GM23338 (cell line): ENCODE measurements at regions not wholly inside any gene's neighbourhood (a gene's known extent, or its start where the extent isn't known, plus 50 kb on each side); places are given as distances from the start of the nearest gene placed in this dataset.
"Not testable (repeated sequence)": the region's sequence is repeated elsewhere in the genome, so short reads cannot be mapped to it uniquely, and the experiment has no call there.

Experiments
- ATAC-seq: fragments of 200-7000 bp; cut with Tn5 transposase; 3 replicates; pipeline ENCODE4 v1.9.1; 2020
- DNase-seq: peaks from one replicate; pipeline ENCODE4 v3.0.0-alpha.2; 2015; ENCODE audit warnings: low spot score
- H2AFZ ChIP-seq: fragments of 200-600 bp; sonication (generic); 2 replicates; pipeline ENCODE4 v1.8.0; 2016; ENCODE audit warnings: antibody characterized with exemption, mild to moderate bottlenecking, moderate library complexity
- H3F3A ChIP-seq: fragments of 200-600 bp; sonication (generic); replicated peaks from 2 replicates; pipeline ENCODE4 v1.8.0; 2017; ENCODE audit warnings: antibody characterized with exemption, mixed run types, low read depth
- H3K27ac ChIP-seq: fragments of 200-600 bp; sonication (generic); 2 replicates; pipeline ENCODE4 v1.6.1; 2016; ENCODE audit warnings: low read depth
- H3K27me3 ChIP-seq: fragments of 200-600 bp; sonication (generic); 2 replicates; pipeline ENCODE4 v1.8.0; 2016; ENCODE audit warnings: mild to moderate bottlenecking, mixed run types, moderate library complexity; ENCODE audit not compliant: insufficient read depth
- H3K36me3 ChIP-seq: fragments of 200-600 bp; sonication (generic); 2 replicates; pipeline ENCODE4 v1.8.0; 2016; ENCODE audit warnings: mild to moderate bottlenecking; ENCODE audit not compliant: insufficient read depth
- H3K4me1 ChIP-seq: fragments of 200-600 bp; sonication (generic); 2 replicates; pipeline ENCODE4 v1.8.0; 2016; ENCODE audit warnings: mild to moderate bottlenecking, moderate library complexity; ENCODE audit not compliant: insufficient read depth
- H3K4me2 ChIP-seq: fragments of 200-600 bp; sonication (generic); 2 replicates; pipeline ENCODE4 v1.7.1; 2017; ENCODE audit warnings: mixed run types
- H3K4me3 ChIP-seq: fragments of 200-600 bp; sonication (generic); 2 replicates; pipeline ENCODE4 v1.6.1; 2016; ENCODE audit warnings: mixed run types
- H3K79me2 ChIP-seq: fragments of 200-600 bp; sonication (generic); replicated peaks from 2 replicates; pipeline ENCODE4 v1.8.0; 2017; ENCODE audit warnings: mild to moderate bottlenecking; ENCODE audit not compliant: insufficient read depth
- H3K9me2 ChIP-seq: fragments of 200-600 bp; sonication (generic); 2 replicates; pipeline ENCODE4 v1.8.0; 2017; ENCODE audit not compliant: insufficient read depth
- H4K20me1 ChIP-seq: fragments of 200-600 bp; sonication (generic); replicated peaks from 2 replicates; pipeline ENCODE4 v1.8.0; 2017; ENCODE audit warnings: mild to moderate bottlenecking; ENCODE audit not compliant: insufficient read depth
- H3K27ac Mint-ChIP-seq: 2 replicates; pipeline ENCODE4 v1.8.0; 2020; ENCODE audit warnings: inconsistent platforms, mild to moderate bottlenecking, moderate library complexity, mixed read lengths
- H3K27me3 Mint-ChIP-seq: 3 replicates; pipeline ENCODE4 v1.8.0; 2022; ENCODE audit warnings: low read depth, mild to moderate bottlenecking, moderate library complexity, mixed read lengths, inconsistent platforms; ENCODE audit not compliant: insufficient read depth, poor library complexity
- H3K36me3 Mint-ChIP-seq: 3 replicates; pipeline ENCODE4 v1.8.0; 2021; ENCODE audit warnings: low read depth, mild to moderate bottlenecking, inconsistent platforms, moderate library complexity, mixed read lengths
- H3K4me1 Mint-ChIP-seq: 3 replicates; pipeline ENCODE4 v1.8.0; 2020; ENCODE audit warnings: mild to moderate bottlenecking, inconsistent platforms, mixed read lengths
- H3K4me3 Mint-ChIP-seq: 3 replicates; pipeline ENCODE4 v1.8.0; 2021; ENCODE audit warnings: moderate library complexity, mild to moderate bottlenecking, inconsistent platforms, mixed read lengths
- H3K9me3 Mint-ChIP-seq: 3 replicates; pipeline ENCODE4 v1.8.0; 2020; ENCODE audit warnings: moderate library complexity, mild to moderate bottlenecking, inconsistent platforms, mixed read lengths
- CREB1 ChIP-seq: fragments of 250-450 bp; sonication (Bioruptor Pico); IDR thresholded peaks from 2 replicates; pipeline ENCODE4 v1.5.0; 2020; ENCODE audit warnings: low read depth, mild to moderate bottlenecking, moderate library complexity
- EZH2 ChIP-seq: fragments of 200-600 bp; sonication (generic); IDR thresholded peaks from one replicate; pipeline ENCODE4 v1.8.0; 2017; ENCODE audit warnings: antibody characterized with exemption, mild to moderate bottlenecking, low read depth; ENCODE audit not compliant: unreplicated experiment
- EZH2phosphoT487 ChIP-seq: fragments of 200-600 bp; sonication (generic); IDR thresholded peaks from one replicate; pipeline ENCODE4 v1.8.1; 2018; ENCODE audit warnings: antibody characterized with exemption; ENCODE audit not compliant: unreplicated experiment
- JUNB ChIP-seq: IDR thresholded peaks from one replicate; pipeline ENCODE4 v1.6.1; 2016; ENCODE audit warnings: antibody characterized with exemption; ENCODE audit not compliant: unreplicated experiment
- NANOG ChIP-seq: IDR thresholded peaks from 2 replicates; pipeline ENCODE4 v1.6.1; 2016; ENCODE audit warnings: antibody characterized with exemption, borderline replicate concordance
- POLR2AphosphoS5 ChIP-seq: IDR thresholded peaks from 2 replicates; pipeline ENCODE4 v1.6.1; 2016; ENCODE audit warnings: antibody characterized with exemption, low read depth
- STAT1 ChIP-seq: IDR thresholded peaks from one replicate; pipeline ENCODE4 v1.6.1; 2016; ENCODE audit warnings: antibody characterized with exemption; ENCODE audit not compliant: unreplicated experiment
- ZNF114 ChIP-seq: fragments of 250-450 bp; sonication (Bioruptor Pico); IDR thresholded peaks from 2 replicates; pipeline ENCODE4 v1.5.0; 2020; ENCODE audit warnings: mild to moderate bottlenecking, moderate library complexity
- ZNF331 ChIP-seq: fragments of 250-450 bp; sonication (Bioruptor Pico); IDR thresholded peaks from 2 replicates; pipeline ENCODE4 v1.5.0; 2020; ENCODE audit warnings: low read depth, mild to moderate bottlenecking, moderate library complexity
- TF ChIP-seq, protein P1 (sequence below): IDR thresholded peaks from 2 replicates; pipeline ENCODE4 v1.6.1; 2016; ENCODE audit warnings: antibody characterized with exemption
- TF ChIP-seq, protein P2 (sequence below), 2 experiments: fragments of 200-600 bp in 1 of 2; sonication (generic) in 1 of 2; conservative IDR thresholded peaks; 2 replicates each; pipeline versions ENCODE4 v1.5.1 to v1.6.1; 2016 to 2017; ENCODE audit warnings: antibody characterized with exemption in 2 of 2, low read depth in 2 of 2, mild to moderate bottlenecking in 2 of 2, moderate library complexity in 1 of 2
- TF ChIP-seq, protein P3 (sequence below): IDR thresholded peaks from one replicate; pipeline ENCODE4 v1.6.1; 2018; ENCODE audit warnings: antibody characterized with exemption; ENCODE audit not compliant: unreplicated experiment

DNA sequence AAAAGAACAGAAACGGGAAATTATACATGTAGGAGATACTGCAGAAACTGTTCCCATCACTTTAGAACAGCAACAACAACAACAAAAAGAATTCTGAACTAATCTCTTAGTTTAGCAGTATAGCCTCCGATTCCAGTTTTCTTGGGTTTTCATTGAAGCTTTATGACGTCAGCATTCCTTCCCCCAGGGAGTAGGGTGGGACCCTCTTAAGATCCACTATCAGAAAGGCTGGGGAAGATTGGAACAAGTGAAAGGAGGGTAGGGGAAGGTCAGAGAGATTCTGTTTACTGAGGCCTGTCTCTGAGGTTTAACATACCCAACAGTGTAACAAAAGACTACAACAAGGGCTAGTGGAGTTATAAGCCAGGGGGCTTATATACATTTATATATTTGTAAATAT, 121.4 kb upstream of the OLFM3 start (continued):
- TF ChIP-seq, protein P1, sequence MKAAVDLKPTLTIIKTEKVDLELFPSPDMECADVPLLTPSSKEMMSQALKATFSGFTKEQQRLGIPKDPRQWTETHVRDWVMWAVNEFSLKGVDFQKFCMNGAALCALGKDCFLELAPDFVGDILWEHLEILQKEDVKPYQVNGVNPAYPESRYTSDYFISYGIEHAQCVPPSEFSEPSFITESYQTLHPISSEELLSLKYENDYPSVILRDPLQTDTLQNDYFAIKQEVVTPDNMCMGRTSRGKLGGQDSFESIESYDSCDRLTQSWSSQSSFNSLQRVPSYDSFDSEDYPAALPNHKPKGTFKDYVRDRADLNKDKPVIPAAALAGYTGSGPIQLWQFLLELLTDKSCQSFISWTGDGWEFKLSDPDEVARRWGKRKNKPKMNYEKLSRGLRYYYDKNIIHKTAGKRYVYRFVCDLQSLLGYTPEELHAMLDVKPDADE: no peak
- no peak for TF ChIP-seq NANOG
- no peak for TF ChIP-seq JUNB

DNA sequence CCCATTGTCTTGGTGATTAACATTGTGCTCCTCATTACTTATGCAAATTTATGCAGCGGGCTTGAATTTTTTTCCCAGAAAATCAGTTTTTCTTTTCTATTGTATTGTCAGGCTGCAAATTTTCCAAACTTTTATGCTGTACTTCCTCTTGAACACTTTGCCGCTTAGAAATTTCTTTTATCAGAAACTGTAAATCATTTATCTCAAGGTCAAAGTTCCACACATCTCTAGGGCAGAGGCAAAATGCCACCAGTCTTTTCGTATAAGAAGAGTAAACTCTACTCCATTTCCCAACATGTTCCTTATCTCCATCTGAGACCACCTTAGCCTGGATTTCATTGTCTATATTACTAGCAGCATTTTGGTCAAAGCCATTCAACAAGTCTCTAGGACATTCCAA, 113.9 kb upstream of the OLFM3 start:
- Histone ChIP-seq H3K9me2 (no peaks in the 10 kb centered on the region), H3K27me3 (no peaks in the 10 kb centered on the region), H3K27ac (no peak overlapping the region), H3K4me2 (no peak overlapping the region), H3K79me2 (no peaks in the 10 kb centered on the region), H3K4me3 (no peak overlapping the region), H3K4me1 (peaks cover 26% of the 10 kb centered on the region), H3K36me3 (no peaks in the 10 kb centered on the region), H4K20me1 (no peaks in the 10 kb centered on the region), H3F3A (no peaks in the 10 kb centered on the region), H2AFZ (no peak overlapping the region)
- no peaks in the 10 kb centered on the region for H3K27me3 Mint-ChIP-seq
- H3K4me1 Mint-ChIP-seq: peaks cover 24% of the 10 kb centered on the region
- H3K27ac Mint-ChIP-seq: no peak overlapping the region
- peaks cover 28% of the 10 kb centered on the region; the same call in 2 of the 3 replicates for H3K9me3 Mint-ChIP-seq
- TF ChIP-seq POLR2AphosphoS5: no peak
- TF ChIP-seq, protein P2, sequence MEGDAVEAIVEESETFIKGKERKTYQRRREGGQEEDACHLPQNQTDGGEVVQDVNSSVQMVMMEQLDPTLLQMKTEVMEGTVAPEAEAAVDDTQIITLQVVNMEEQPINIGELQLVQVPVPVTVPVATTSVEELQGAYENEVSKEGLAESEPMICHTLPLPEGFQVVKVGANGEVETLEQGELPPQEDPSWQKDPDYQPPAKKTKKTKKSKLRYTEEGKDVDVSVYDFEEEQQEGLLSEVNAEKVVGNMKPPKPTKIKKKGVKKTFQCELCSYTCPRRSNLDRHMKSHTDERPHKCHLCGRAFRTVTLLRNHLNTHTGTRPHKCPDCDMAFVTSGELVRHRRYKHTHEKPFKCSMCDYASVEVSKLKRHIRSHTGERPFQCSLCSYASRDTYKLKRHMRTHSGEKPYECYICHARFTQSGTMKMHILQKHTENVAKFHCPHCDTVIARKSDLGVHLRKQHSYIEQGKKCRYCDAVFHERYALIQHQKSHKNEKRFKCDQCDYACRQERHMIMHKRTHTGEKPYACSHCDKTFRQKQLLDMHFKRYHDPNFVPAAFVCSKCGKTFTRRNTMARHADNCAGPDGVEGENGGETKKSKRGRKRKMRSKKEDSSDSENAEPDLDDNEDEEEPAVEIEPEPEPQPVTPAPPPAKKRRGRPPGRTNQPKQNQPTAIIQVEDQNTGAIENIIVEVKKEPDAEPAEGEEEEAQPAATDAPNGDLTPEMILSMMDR (conservative IDR thresholded peaks at IDR 0.05; ENCODE audit: low read depth in 2 of 2): no peak
- no peak for TF ChIP-seq ZNF114 (CRISPR knock-in tag)
- TF ChIP-seq, protein P1: no peak
- no peak for TF ChIP-seq STAT1
- TF ChIP-seq, protein P3, sequence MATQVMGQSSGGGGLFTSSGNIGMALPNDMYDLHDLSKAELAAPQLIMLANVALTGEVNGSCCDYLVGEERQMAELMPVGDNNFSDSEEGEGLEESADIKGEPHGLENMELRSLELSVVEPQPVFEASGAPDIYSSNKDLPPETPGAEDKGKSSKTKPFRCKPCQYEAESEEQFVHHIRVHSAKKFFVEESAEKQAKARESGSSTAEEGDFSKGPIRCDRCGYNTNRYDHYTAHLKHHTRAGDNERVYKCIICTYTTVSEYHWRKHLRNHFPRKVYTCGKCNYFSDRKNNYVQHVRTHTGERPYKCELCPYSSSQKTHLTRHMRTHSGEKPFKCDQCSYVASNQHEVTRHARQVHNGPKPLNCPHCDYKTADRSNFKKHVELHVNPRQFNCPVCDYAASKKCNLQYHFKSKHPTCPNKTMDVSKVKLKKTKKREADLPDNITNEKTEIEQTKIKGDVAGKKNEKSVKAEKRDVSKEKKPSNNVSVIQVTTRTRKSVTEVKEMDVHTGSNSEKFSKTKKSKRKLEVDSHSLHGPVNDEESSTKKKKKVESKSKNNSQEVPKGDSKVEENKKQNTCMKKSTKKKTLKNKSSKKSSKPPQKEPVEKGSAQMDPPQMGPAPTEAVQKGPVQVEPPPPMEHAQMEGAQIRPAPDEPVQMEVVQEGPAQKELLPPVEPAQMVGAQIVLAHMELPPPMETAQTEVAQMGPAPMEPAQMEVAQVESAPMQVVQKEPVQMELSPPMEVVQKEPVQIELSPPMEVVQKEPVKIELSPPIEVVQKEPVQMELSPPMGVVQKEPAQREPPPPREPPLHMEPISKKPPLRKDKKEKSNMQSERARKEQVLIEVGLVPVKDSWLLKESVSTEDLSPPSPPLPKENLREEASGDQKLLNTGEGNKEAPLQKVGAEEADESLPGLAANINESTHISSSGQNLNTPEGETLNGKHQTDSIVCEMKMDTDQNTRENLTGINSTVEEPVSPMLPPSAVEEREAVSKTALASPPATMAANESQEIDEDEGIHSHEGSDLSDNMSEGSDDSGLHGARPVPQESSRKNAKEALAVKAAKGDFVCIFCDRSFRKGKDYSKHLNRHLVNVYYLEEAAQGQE: no peak
- TF ChIP-seq ZNF331 (CRISPR knock-in tag): no peak
- no peak for TF ChIP-seq JUNB
- TF ChIP-seq CREB1: no peak
- no peak for TF ChIP-seq EZH2
- no peak for TF ChIP-seq EZH2phosphoT487
- no peak for TF ChIP-seq NANOG
- no peak for ATAC-seq
- H3K4me3 Mint-ChIP-seq: no peak overlapping the region
- H3K36me3 Mint-ChIP-seq: peaks cover 24% of the 10 kb centered on the region; the same call in 2 of the 3 replicates
- no peak for DNase-seq

DNA sequence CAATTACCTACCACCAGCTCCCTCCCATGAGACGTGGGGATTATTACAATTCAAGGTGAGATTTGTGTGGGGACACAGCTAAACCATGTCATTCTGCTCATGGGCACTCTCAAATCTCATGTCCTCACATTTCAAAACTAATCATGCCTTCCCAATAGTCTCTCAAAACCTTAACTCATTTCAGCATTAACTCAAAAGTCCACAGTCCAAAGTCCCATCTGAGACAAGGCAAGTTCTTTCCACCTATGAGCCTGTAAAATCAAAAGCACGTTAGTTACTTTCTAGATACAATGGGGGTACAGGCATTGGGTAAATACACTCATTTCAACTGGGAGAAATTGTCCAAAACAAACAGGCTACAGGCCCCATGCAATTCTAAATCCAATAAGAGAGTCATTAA, 112.8 kb upstream of the OLFM3 start:
- not testable (repeated sequence) for H3K27me3 Mint-ChIP-seq, H2AFZ ChIP-seq, H4K20me1 ChIP-seq, H3K27me3 ChIP-seq, H3K4me2 ChIP-seq, ATAC-seq, H3F3A ChIP-seq, DNase-seq, H3K27ac ChIP-seq, H3K4me3 ChIP-seq, H3K9me2 ChIP-seq, H3K4me3 Mint-ChIP-seq, H3K27ac Mint-ChIP-seq, H3K79me2 ChIP-seq, H3K36me3 ChIP-seq
- peaks cover 24% of the 10 kb centered on the region; the same call in 2 of the 3 replicates for H3K36me3 Mint-ChIP-seq
- H3K9me3 Mint-ChIP-seq: peaks cover 28% of the 10 kb centered on the region; the same call in 2 of the 3 replicates
- H3K4me1 Mint-ChIP-seq: peaks cover 25% of the 10 kb centered on the region
- peaks cover 24% of the 10 kb centered on the region for H3K4me1 ChIP-seq
